ENCODE measurements at regions not wholly inside any gene's neighbourhood (a gene's known extent, or its start where the extent isn't known, plus 50 kb on each side); places are given as distances from the start of the nearest gene placed in this dataset.

- H3K36me3 Mint-ChIP-seq (ENCODE audit: low read depth, unreplicated experiment), result no peaks in the 10 kb centered on the region
- Histone ChIP-seq H3K4me1 (ENCODE audit: insufficient read depth, low read length) (no peaks in the 10 kb centered on the region), H3K27ac (ENCODE audit: low read depth, low read length) (no peak overlapping the region), H2AFZ (ENCODE audit: low read depth, low read length) (no peak overlapping the region), H3K79me2 (ENCODE audit: insufficient read depth, low read length) (no peaks in the 10 kb centered on the region), H3K9me3 (ENCODE audit: insufficient read depth, low read depth, low read length) (peaks cover 8% of the 10 kb centered on the region), H3K4me3 (ENCODE audit: insufficient read depth, low read depth, low read length) (no peak overlapping the region), H4K20me1 (ENCODE audit: insufficient read depth, low read length) (no peaks in the 10 kb centered on the region), H3K27me3 (ENCODE audit: insufficient read depth, low read length) (no peaks in the 10 kb centered on the region), H3K9ac (ENCODE audit: low read length) (no peak overlapping the region), H3K4me2 (ENCODE audit: low read length) (no peak overlapping the region), H3K36me3 (ENCODE audit: insufficient read depth, low read length) (no peaks in the 10 kb centered on the region)
- no peak for TF ChIP-seq EZH2 (IDR thresholded peaks at IDR 0.05; ENCODE audit: insufficient read depth, low read length)
- TF ChIP-seq, protein P1, sequence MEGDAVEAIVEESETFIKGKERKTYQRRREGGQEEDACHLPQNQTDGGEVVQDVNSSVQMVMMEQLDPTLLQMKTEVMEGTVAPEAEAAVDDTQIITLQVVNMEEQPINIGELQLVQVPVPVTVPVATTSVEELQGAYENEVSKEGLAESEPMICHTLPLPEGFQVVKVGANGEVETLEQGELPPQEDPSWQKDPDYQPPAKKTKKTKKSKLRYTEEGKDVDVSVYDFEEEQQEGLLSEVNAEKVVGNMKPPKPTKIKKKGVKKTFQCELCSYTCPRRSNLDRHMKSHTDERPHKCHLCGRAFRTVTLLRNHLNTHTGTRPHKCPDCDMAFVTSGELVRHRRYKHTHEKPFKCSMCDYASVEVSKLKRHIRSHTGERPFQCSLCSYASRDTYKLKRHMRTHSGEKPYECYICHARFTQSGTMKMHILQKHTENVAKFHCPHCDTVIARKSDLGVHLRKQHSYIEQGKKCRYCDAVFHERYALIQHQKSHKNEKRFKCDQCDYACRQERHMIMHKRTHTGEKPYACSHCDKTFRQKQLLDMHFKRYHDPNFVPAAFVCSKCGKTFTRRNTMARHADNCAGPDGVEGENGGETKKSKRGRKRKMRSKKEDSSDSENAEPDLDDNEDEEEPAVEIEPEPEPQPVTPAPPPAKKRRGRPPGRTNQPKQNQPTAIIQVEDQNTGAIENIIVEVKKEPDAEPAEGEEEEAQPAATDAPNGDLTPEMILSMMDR (IDR thresholded peaks at IDR 0.05; ENCODE audit: insufficient read depth, low read depth, low read length), result no peak
- FAIRE-seq (no peak), DNase-seq (ENCODE audit: low read depth) (no peak)
- H3K9me3 Mint-ChIP-seq (ENCODE audit: unreplicated experiment), result peaks cover 22% of the 10 kb centered on the region
- no peaks in the 10 kb centered on the region for H3K4me1 Mint-ChIP-seq (ENCODE audit: low read depth, unreplicated experiment)
- H3K27ac Mint-ChIP-seq (ENCODE audit: unreplicated experiment), result no peak overlapping the region
- no peak overlapping the region for H3K4me3 Mint-ChIP-seq (ENCODE audit: unreplicated experiment)
- H3K27me3 Mint-ChIP-seq (ENCODE audit: low read depth, unreplicated experiment), result peaks cover 5% of the 10 kb centered on the region
These were observed 319.0 kb upstream of the C1orf174 start for GRCh38 chr1:4219111-4219510.

GRCh38 chr1:4219826-4220225 is 319.8 kb upstream of the C1orf174 start:
- peaks cover 8% of the 10 kb centered on the region for H3K9me3 ChIP-seq (ENCODE audit: insufficient read depth, low read depth, low read length)
- no peak overlapping the region for H3K4me3 ChIP-seq (ENCODE audit: insufficient read depth, low read depth, low read length)
- Mint-ChIP-seq H3K36me3 (ENCODE audit: low read depth, unreplicated experiment) (no peaks in the 10 kb centered on the region), H3K27me3 (ENCODE audit: low read depth, unreplicated experiment) (peaks cover 5% of the 10 kb centered on the region), H3K4me3 (ENCODE audit: unreplicated experiment) (no peak overlapping the region), H3K27ac (ENCODE audit: unreplicated experiment) (no peak overlapping the region), H3K9me3 (ENCODE audit: unreplicated experiment) (peaks cover 20% of the 10 kb centered on the region), H3K4me1 (ENCODE audit: low read depth, unreplicated experiment) (no peaks in the 10 kb centered on the region)
- H3K4me1 ChIP-seq (ENCODE audit: insufficient read depth, low read length), result no peaks in the 10 kb centered on the region
- no peaks in the 10 kb centered on the region for H3K79me2 ChIP-seq (ENCODE audit: insufficient read depth, low read length)
- TF ChIP-seq, protein P1 (IDR thresholded peaks at IDR 0.05; ENCODE audit: insufficient read depth, low read depth, low read length), result no peak
- TF ChIP-seq EZH2 (IDR thresholded peaks at IDR 0.05; ENCODE audit: insufficient read depth, low read length), result no peak
- H4K20me1 ChIP-seq (ENCODE audit: insufficient read depth, low read length), result no peaks in the 10 kb centered on the region
- no peaks in the 10 kb centered on the region for H3K36me3 ChIP-seq (ENCODE audit: insufficient read depth, low read length)
- no peak for DNase-seq (ENCODE audit: low read depth)
- no peak overlapping the region for H2AFZ ChIP-seq (ENCODE audit: low read depth, low read length)
- no peaks in the 10 kb centered on the region for H3K27me3 ChIP-seq (ENCODE audit: insufficient read depth, low read length)
- H3K9ac ChIP-seq (ENCODE audit: low read length), result no peak overlapping the region
- FAIRE-seq, result no peak
- no peak overlapping the region for H3K27ac ChIP-seq (ENCODE audit: low read depth, low read length)
- no peak overlapping the region for H3K4me2 ChIP-seq (ENCODE audit: low read length)

DNA sequence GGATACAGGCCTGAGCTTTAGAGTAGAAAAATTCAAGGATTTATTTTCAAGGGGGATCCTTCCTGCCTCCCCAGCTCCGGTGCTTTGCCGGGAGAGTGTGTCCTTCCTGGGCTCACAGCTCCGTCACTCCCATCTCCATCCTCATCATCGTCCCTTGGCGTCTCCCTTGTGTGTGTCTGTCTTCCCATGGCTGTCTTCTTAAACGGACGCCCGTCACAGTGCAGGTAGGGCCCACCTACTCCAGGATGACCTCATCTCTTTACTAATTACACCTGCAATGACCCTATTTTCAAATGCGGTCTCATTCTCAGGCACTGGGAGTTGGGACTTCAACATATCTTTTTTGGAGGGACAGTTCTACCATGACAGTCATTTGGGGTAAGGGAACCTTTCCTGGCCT is 320.3 kb upstream of the C1orf174 start:
- Histone ChIP-seq H3K4me2 (ENCODE audit: low read length) (no peak overlapping the region), H3K27ac (ENCODE audit: low read depth, low read length) (no peak overlapping the region), H2AFZ (ENCODE audit: low read depth, low read length) (no peak overlapping the region), H3K79me2 (ENCODE audit: insufficient read depth, low read length) (no peaks in the 10 kb centered on the region), H3K4me1 (ENCODE audit: insufficient read depth, low read length) (no peaks in the 10 kb centered on the region), H3K27me3 (ENCODE audit: insufficient read depth, low read length) (no peaks in the 10 kb centered on the region), H3K4me3 (ENCODE audit: insufficient read depth, low read depth, low read length) (no peak overlapping the region), H3K9me3 (ENCODE audit: insufficient read depth, low read depth, low read length) (peaks cover 8% of the 10 kb centered on the region), H3K9ac (ENCODE audit: low read length) (no peak overlapping the region), H3K36me3 (ENCODE audit: insufficient read depth, low read length) (no peaks in the 10 kb centered on the region), H4K20me1 (ENCODE audit: insufficient read depth, low read length) (no peaks in the 10 kb centered on the region)
- no peak for FAIRE-seq
- TF ChIP-seq, protein P1 (IDR thresholded peaks at IDR 0.05; ENCODE audit: insufficient read depth, low read depth, low read length), result no peak
- TF ChIP-seq EZH2 (IDR thresholded peaks at IDR 0.05; ENCODE audit: insufficient read depth, low read length), result no peak
- Mint-ChIP-seq H3K27ac (ENCODE audit: unreplicated experiment) (no peak overlapping the region), H3K27me3 (ENCODE audit: low read depth, unreplicated experiment) (peaks cover 5% of the 10 kb centered on the region), H3K4me1 (ENCODE audit: low read depth, unreplicated experiment) (no peaks in the 10 kb centered on the region), H3K36me3 (ENCODE audit: low read depth, unreplicated experiment) (no peaks in the 10 kb centered on the region), H3K4me3 (ENCODE audit: unreplicated experiment) (no peak overlapping the region), H3K9me3 (ENCODE audit: unreplicated experiment) (peaks cover 15% of the 10 kb centered on the region)
- DNase-seq (ENCODE audit: low read depth), result no peak
